COR-L47 (cell line): ENCODE measurements at regions not wholly inside any gene's neighbourhood (a gene's known extent, or its start where the extent isn't known, plus 50 kb on each side); places are given as distances from the start of the nearest gene placed in this dataset.
A peak's percentile ranks its signal among the peaks of the same experiment; 100 is the strongest.
"Not testable (repeated sequence)": the region's sequence is repeated elsewhere in the genome, so short reads cannot be mapped to it uniquely, and the experiment has no call there.

Source experiments
- DNase-seq: peaks from one replicate; lab custom pipeline; 2025; lab: John Stamatoyannopoulos, UW

DNA sequence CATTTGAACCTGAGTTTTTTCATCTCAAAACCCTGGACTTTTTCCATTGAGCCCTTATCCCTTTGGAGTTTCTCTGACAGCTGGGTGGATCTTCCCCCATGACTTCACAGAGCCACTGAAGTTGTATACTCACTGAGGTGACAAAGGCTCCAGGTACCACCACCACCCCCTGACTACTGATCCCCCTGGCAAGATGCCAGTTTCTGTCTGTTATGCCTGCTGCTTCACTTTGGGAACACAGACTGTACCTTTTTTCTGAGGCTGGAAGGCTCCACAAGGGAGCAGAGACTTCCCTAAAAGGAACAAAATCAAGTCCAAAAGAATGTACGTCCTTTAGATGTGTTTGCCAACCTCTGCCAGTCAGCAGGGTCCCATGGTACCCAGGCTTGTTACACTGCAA, 160.3 kb upstream of the JADE1 start:
- DNase-seq, result no peak

DNA sequence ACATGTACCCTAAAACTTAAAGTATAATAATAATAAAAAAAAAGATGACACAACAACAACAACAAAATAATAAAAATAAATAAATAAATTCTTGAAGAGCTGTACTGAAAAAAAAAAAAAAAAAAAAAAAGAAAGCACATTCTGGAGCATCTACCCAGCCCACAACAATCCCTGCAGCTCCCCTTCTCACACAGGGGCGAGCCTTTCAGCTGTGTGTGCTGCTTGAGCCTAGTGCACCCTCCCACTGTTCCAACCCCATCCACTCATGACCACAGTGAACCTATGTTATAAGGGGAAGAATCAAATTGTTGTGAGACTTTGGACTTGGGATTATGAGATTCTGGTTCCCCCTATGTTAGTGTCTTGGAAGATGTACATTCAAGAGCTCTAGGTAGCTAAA, 161.5 kb upstream of the JADE1 start:
- no peak for DNase-seq

DNA sequence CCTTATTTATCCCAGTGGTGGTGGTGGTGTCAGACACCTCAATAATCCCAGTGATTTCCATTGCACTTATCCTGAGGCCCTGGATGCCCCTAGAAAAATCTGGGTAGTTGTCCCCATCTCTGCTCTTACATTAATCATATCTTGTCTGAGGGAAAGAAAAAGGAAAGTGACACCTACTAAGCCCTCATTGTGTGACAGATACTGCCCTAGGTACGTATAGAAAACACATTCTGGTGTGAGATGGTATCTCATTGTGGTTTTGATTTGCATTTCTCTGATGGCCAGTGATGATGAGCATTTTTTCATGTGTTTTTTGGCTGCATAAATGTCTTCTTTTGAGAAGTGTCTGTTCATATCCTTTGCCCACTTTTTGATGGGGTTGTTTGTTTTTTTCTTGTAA, 162.6 kb upstream of the JADE1 start:
- DNase-seq, result not testable (repeated sequence)

DNA sequence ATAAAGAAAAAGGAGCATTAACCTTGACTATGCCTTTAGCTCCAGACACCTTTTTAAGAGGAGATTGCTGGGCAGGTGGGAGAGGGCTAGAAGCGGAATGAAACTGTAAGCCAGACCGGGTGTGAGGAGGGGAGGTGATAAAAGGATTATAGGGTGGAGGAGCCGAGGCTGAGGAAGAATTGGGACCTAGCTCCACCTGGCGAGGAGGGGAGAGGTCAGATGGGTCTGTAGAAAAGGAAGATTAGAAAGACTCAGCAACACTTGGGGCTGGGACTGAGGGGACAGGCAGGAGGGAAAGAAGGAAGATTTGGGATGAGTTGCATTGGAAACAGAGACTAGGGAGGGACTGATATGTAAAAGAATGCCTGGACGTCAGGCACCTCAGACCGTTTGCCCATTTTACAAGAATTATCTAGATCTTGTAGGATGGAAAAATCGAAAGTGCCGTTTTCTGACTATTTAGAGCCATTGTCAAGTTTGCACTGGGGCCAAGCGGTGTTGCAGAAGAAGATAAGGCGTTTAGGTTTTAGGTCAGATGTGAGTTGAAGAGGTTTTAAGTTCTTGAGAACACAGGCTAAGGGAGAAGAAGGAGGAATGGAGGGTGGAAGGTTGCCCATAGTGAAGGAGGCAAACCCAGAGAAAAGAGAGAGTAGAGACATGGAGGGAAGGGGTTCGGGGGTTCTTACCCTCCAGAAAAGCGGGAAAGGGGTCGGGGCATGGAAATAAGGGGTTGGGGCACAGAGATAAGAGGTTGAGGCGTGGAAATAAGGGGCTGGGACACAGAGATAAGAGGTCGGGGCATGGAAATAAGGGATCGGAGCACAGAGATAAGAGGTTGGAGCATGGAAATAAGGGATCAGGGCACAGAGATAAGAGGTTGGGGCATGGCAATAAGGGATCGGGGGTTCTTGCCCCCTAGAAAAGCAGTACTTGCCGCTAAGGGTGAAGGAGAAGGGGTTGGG, 164.5 kb upstream of the JADE1 start:
- DNase-seq, result not testable (repeated sequence)

DNA sequence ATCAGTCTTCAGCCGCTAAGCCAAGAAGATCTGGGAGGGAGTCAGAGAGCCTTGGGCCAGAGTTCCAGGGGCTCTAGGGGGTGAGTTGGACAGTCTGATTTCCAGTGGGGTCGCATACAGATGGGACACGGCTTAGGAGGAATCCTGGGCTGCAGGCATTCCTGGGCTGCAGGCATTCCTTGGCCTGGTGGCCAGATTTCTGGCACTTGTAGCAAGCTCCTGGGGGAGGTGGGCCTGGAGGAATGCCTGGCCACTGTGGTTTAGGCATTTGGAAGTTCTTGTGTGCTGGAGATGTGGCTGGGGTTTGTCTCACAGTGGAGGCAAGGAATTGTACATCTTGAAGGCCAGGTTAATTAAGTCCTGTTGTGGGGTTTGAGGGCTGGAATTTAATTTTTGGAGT, 165.4 kb upstream of the JADE1 start:
- not testable (repeated sequence) for DNase-seq

DNA sequence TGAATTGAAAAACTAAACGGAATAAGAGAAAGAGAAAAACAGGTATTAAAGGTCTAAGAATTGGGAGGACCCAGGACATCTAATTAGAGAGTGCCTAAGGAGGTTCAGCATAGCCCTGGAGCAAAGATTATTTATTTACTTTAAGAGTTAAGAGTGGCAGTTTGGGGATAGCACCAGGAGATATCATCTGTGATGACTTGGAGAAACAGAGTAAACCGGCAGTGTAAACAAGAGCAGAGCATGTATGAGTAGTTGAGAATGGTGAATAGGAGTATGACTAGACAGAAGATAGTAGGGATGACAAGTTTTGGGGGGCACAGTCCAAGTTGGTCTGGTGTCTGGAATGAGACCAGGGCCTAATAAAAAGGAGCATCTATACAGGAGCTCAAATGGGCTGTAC, 167.9 kb upstream of the JADE1 start:
- not testable (repeated sequence) for DNase-seq

DNA sequence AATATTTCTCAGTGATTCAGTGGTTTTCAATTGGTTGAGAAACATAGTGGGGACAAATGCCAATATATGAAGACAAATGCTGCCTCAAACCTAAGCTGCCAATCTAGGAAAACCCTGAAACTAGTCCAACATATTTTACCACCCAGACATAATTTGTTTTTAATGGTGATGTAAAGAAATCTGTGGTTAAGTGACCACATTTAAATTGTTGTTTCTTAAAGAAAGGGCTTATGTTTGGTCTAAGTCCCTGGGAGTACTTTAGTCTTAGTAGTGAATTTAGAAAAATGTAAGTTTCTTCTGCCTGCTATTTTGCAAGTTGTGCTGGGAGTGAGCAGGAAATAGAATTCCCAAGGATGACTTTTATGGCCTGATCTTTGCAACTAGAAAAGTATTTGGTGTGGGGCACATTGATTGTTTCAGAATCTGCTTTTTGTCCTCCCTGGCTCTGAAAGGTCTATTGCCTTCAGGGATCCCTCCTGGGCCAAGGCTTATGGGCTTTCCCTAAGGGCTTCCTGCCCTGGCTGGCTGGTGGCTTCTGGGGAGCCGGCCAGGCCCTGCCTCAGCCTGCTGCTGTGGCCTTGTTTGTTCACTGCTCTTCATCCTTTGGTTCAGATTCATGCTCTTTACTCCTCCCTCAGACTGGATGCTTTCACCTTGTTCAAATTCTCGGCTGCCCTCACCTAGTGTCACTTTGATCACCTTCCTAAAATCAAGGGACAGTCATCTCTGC, 169.8 kb upstream of the JADE1 start:
- DNase-seq, result no peak

DNA sequence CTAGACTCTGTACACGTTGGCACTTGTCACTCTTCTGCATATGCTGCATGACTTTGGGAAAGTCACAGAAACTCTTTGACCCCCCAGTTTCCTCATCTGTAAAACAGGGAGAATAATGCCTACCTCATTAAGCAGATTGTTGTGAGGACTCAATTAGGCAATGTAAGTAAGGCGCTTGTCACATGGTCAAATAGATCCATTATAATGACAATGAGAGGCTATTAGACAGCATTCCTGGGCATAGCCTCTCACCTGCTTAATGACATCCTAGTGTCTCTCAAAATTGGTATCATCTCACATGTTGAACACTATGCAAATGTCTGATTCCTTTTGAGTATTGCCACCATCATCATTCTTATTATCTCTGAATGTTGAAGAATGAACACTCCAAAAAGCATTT, 172.6 kb upstream of the JADE1 start:
- no peak for DNase-seq

DNA sequence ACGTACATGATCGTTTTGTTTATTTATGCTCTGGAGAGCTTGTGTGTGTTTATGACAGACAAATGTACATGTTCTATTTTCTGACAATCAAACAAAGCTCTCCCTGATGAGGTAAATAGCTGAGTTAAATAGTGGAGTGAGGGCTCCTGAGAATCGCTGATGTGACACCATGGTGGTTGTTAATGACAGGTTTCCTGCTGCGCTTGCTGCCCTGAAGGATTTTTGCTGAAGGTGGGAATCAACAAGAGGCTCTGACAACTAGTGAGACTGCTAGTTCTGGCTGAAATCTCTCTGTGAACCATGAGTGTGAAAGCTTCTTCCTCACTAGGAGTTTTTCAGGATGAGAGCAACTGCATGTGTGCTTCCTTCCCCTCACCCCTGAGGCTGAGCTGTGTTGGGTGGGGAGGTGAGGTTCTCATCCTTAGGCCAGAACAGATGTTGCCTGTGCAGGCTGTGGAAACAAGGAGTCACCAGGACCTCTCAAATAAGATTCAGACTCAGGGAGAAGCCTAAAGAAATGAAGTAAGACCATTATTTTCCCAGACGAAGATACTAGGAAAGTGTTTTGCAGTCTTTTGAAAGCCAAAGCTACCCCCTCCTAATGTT, 173.4 kb upstream of the JADE1 start:
- peak; percentile 63 for DNase-seq

DNA sequence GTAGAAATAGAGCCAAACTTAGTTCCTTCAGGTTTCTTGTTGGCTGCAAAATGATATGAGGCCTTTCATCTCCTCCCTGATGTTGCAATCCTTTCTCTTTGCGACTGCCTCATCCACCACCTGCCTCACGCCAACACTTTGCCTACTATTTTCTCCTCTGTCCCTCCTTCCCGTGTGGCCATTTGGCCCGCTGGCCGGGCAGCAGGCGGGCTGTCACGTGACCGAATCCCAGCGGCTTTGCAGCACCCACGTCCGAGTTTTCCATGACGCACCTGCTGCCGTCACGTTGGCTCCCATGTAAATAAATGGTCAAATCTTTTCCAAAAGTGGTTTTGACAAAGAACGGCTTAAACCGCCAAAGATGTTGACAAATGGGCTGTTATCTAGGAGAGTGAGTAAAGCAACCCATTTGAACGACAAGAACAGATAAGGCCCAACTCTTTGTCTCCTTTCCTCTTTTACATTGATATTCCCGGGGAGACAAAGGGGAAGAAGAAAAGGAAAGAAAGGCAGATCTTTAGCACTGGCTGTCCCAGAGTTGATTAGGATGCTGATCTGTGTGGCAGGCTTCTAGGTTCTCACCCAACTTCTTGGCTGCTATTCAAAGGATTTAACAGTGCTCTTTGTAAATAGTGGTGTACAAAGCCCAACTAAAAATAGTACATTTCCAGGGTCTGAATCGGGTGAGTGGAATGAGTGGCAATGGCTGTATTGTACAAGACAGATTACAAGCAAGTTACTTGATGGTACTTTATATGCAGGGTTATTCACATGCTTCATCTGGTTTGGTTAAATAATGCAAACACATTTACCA, 174.2 kb upstream of the JADE1 start:
- peak; percentile 68 for DNase-seq

DNA sequence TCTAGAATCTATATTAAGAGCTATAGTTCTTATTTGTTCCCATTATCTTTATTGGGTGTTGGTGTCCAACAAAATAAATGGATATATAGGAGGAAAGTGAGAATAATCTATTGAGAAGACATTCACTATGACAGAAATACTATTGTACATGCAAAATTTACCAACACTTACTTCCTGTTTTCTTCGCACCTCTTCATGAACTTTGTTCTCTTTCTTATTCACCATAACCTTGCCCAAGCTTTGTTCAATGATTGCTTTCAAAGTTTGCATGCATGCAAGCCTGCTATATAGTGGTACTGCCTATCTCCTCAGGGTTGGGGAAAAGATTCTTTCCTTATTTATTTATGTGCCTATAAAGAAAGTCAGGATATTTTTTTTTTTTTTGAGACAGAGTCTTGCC, 176.4 kb upstream of the JADE1 start:
- no peak for DNase-seq

DNA sequence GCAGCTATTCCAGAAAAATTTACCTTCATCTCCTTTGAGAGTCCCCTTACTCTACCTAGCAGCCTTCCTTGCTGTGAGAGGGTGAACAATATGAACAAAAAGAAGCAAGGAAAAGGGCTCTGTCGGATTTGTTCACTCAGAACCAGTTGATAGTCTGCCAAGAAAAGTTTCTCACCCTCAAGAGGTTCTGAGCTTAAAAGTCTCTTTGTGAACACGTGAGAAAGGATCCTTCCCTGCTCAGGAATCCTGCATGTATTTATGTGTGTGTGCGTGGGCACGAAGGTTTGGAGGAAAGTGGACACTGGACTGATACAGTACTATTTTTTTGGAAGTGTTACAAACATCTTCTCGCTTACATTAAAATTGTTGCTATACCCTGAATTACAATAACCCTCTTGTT, 178.6 kb upstream of the JADE1 start:
- no peak for DNase-seq

DNA sequence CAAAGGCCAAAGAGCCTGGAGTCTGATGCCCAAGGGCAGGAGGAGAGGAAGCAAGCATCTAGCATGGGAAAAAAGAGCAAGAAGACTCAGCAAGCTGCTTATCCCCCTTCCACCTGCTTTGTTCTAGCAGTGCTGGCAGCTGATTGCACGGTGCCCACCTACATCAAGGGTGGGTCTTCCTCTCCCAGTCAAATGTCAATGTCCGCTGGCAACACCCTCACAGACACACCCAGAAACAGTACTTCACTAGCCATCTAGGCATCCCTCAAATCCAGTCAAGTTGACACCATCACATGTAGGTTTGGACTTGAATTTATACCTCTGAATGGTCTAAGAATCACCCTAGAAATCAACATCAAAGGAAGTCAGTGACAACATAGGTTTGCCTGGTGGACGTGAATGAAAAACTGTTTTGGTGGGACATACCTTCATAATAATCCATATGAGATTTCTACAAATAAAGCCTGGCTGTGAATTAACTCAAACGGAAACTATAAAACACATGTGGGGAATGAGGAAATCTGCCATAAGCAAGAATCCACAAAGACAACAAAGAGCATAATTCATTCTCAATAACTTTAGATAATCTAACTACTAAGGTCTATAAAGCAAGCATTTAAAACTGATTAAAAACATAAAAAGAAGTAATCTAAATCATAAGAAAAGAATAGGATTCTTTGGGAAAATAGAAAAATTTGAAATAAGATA, 185.8 kb upstream of the JADE1 start:
- DNase-seq, result no peak

DNA sequence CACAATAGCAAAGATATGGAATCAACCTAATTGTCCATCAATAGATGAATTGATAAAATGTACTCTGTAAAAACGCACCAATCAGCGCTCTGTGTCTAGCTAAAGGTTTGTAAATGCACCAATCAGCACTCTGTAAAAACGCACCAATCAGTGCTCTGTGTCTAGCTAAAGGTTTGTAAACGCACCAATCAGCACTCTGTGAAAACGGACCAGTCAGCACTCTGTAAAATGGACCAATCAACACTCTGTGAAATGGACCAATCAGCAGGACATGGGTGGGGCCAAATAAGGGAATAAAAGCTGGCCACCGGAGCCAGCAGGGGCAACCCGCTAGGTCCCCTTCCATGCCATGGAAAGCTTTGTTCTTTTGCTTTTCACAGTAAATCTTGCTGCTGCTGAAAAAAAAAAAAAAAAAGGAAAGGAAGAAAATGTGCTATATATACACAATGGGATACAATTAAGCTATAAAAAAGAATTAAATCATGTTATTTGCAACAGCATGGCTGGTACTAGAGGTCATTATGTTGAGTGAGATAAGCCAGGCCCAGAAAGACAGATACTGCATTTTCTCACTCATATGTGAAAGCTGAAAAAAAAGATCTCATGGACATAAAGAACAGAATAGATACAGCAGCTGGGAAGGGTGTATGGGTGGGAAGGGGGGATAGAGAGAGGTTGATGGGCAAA, 189.1 kb upstream of the JADE1 start:
- not testable (repeated sequence) for DNase-seq

DNA sequence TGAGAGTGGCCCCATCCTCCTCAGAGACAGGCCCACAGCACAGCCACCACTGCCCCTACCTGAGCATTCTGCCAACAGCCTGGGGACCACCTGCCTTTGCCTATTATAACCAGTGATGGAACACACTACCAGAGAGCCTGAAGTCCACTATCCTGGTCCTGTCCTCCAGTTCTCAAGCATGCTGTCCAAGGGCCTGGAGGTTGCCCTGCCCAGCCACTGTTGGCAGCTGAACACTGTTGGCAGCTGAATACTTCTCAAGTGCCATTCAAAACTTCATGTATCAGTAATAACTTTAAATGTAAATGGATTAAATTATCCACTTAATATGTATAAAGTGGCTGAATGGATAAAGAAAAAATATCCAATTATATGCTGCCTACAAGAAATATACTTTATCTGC, 194.3 kb upstream of the JADE1 start:
- no peak for DNase-seq

DNA sequence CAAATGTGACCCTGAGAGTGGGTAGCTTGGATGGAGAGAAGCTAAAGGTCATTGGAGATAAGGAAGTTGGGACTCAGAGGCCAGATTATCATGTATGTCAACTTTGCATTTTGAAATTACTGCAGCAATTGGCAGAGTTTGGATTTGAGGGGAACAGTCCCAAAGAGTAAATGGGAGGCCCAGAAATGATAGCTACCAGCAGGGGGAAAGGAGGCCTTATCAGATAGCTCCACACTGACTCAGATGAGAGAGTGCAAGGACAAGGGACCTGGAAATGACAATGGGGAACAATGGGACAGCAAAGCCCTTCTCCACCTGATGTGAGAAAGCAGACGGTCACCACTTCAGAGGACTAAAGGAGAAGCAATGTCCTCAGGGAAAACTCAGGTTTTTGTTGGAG, 201.5 kb upstream of the JADE1 start:
- DNase-seq, result no peak

DNA sequence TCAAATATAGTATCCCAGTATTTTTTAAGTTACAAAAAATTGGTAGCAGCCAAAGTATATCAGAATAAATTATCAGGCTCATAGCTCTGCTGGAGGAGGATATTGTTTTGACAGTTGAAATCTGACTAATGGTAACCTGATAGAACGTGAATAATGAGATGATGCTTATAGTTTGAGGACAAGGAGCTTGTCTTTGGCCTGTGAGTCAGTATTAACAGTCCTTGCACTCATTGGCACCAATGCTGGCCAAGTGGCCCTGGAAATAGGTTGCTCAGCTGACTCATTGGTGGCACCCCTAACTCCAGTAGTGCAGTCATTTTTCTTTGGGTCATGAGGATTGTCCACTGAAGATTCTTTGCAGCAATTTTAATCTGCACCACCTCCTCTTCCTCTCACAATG, 203.3 kb upstream of the JADE1 start:
- DNase-seq, result no peak

DNA sequence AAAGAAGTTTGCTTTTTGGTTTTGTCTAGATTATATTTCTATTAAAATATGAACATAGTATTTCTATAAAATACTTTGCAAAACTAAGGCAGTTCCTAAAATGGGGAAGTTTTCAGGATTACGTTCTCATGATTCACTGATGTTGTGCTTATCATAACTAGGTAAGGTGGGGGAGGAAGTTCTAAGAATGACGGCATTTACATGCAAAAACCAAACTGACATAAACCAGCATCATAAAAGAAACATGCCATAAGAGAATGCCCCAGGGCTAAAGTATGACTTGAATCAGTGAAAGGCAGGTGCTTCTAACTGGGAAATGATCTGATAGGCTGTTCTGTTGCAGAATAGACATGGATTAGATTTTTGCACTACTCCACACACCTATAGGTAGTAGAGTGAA, 204.7 kb upstream of the JADE1 start:
- no peak for DNase-seq

DNA sequence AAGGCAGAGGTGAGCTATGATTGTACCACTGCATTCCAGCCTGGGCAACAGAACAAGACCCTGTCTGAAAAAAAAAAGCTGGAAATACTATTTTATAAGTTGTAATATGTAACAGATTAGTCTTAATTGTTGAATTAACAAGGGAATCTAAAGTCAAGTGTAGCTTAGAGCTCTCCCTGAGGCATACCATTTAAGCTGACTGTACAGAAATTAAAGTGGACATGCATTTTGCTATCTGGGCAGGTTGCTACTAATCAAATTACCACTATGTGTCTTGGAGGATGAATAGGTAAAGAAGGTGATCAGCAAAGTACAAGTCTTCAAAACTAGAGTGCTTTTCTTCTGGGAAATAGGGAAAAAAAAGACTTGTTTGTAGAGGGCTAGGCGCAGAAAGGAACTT, 205.3 kb upstream of the JADE1 start:
- DNase-seq, result no peak

DNA sequence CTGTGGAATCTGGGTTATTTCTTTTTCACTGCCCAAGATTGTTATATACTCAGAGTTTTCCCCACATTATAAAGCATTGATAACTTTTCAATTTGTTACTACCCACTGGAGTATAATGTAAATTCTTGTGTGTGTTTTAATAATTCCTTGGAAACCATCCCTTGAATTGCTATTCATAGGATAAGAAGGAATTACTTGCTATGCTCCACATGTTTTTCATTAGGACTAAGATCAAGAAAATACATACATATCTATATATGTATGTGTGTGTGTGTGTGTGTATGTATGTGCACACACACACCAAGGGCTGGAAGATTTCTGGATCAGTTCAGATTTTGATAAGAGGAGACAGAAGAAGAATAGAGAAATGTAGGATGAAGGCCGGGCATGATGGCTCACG, 206.4 kb upstream of the JADE1 start:
- DNase-seq, result no peak
